Lung (tissue), 11 donors: ENCODE measurements at regions not wholly inside any gene's neighbourhood (a gene's known extent, or its start where the extent isn't known, plus 50 kb on each side); places are given as distances from the start of the nearest gene placed in this dataset.

Source experiments
- ATAC-seq: fragments of 200-7000 bp; cut with Tn5 transposase; one replicate; pipeline ENCODE4 v1.9.1; 2020; ENCODE audit warnings: moderate number of reproducible peaks; ENCODE audit not compliant: insufficient read depth, low FRiP score
- DNase-seq, 3 donors: peaks; one replicate each; pipeline ENCODE4 v3.0.0-alpha.2; 2013 to 2017
- H3K27ac ChIP-seq, 2 donors: one replicate each; pipeline ENCODE4 v1.5.1; 2013; ENCODE audit warnings: mild to moderate bottlenecking in 2 of 2, moderate library complexity in 2 of 2, control low read depth in 1 of 2, inconsistent platforms in 1 of 2, low read depth in 1 of 2, low read length in 1 of 2
- H3K27me3 ChIP-seq, 3 donors: one replicate each; pipeline ENCODE4 v1.5.1; 2013; ENCODE audit warnings: low read length in 2 of 3; ENCODE audit not compliant: control insufficient read depth in 3 of 3, insufficient read depth in 3 of 3
- H3K36me3 ChIP-seq, 4 donors: one replicate each; pipeline ENCODE4 v1.5.1; 2013; ENCODE audit warnings: low read length in 4 of 4, mild to moderate bottlenecking in 1 of 4, moderate library complexity in 1 of 4; ENCODE audit not compliant: control insufficient read depth in 4 of 4, insufficient read depth in 4 of 4
- H3K4me1 ChIP-seq, 5 donors: one replicate each; pipeline ENCODE4 v1.5.1; 2013; ENCODE audit warnings: low read length in 5 of 5, mild to moderate bottlenecking in 2 of 5, moderate library complexity in 1 of 5; ENCODE audit not compliant: control insufficient read depth in 5 of 5, insufficient read depth in 5 of 5
- H3K4me3 ChIP-seq: one replicate; pipeline ENCODE4 v1.5.1; 2013; ENCODE audit warnings: mild to moderate bottlenecking, control low read depth, moderate library complexity
- H3K9ac ChIP-seq, 2 donors: one replicate each; pipeline ENCODE4 v1.5.1; 2013; ENCODE audit warnings: low read length in 2 of 2, control low read depth in 1 of 2; ENCODE audit not compliant: insufficient read depth in 1 of 2
- H3K9me3 ChIP-seq, 4 donors: one replicate each; pipeline ENCODE4 v1.5.1; 2013; ENCODE audit warnings: low read length in 3 of 4, mild to moderate bottlenecking in 1 of 4, moderate library complexity in 1 of 4; ENCODE audit not compliant: control insufficient read depth in 4 of 4, insufficient read depth in 3 of 4
- WGBS, 2 donors: extraction: QIAGEN DNeasy Blood & Tissue Kit; methylation state at CpG; one replicate each; pipeline ENCODE4 v1.1.7; 2013; 5-methylcytosine and 5-hydroxymethylcytosine counted together
- TF ChIP-seq, protein P1 (sequence below): IDR thresholded peaks from 2 replicates; pipeline ENCODE4 v1.5.1; 2012; ENCODE audit warnings: mild to moderate bottlenecking; ENCODE audit errors: control extremely low read depth, extremely low read depth
- donor health status: control.
- donor health status: control.
- donor health status: Bipolar disorder and iron deficiency.
- donor health status: healthy.
- donor health status: DM: yes; HTN: yes; CAD: no.

DNA sequence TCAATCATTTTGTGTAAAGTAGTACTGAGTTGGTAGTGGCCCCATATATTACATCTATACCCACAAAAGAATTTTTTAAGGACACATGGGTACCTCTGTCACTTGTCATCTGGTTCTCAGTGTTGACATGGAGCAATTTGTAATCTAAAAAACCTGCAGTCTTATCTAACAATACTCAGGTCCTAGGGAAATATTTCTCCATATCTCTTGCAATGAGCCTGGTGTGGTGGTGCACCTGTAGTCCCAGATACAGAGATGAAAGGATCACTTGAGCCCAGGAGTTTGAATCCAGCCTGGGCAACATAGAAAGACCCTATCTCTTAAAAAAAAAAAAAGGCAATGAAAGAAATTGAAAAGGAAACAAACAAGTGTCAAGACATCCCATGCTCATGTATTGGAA lies 70.7 kb upstream of the ZNF30 start:
- no peak for DNase-seq
- H3K27ac ChIP-seq, result no peak overlapping the region
- H3K4me3 ChIP-seq, result no peak overlapping the region
- TF ChIP-seq, protein P1, sequence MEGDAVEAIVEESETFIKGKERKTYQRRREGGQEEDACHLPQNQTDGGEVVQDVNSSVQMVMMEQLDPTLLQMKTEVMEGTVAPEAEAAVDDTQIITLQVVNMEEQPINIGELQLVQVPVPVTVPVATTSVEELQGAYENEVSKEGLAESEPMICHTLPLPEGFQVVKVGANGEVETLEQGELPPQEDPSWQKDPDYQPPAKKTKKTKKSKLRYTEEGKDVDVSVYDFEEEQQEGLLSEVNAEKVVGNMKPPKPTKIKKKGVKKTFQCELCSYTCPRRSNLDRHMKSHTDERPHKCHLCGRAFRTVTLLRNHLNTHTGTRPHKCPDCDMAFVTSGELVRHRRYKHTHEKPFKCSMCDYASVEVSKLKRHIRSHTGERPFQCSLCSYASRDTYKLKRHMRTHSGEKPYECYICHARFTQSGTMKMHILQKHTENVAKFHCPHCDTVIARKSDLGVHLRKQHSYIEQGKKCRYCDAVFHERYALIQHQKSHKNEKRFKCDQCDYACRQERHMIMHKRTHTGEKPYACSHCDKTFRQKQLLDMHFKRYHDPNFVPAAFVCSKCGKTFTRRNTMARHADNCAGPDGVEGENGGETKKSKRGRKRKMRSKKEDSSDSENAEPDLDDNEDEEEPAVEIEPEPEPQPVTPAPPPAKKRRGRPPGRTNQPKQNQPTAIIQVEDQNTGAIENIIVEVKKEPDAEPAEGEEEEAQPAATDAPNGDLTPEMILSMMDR, result no peak
- no peak overlapping the region for H3K9ac ChIP-seq
- H3K4me1 ChIP-seq, result no peaks in the 10 kb centered on the region
- H3K36me3 ChIP-seq, result no peaks in the 10 kb centered on the region
- no peak for ATAC-seq
- peaks cover 0 to 3% (median 0%) of the 10 kb centered on the region in 4 donors for H3K9me3 ChIP-seq
- no peaks in the 10 kb centered on the region for H3K27me3 ChIP-seq

DNA sequence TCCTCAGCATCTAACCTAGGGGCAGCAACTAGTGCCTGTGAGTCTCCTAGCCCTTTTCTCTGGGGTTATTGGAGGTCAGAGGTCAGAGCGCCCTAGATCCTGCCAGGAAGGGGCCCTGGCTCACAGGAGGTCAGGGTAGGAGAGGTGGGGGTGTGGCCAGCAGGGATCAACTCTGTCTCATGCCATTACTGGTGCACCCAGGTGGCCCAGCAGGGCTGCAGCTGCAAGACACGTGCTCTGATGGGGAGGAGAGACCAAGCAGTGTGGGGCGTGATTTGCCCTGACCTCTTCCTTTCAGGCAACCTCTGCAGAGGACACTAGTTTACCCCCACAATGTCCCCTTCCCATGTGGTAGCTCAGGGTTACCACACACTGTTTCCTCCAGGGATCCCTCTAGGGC lies 73.3 kb upstream of the ZNF30 start:
- TF ChIP-seq, protein P1, result no peak
- Histone ChIP-seq H3K36me3 (no peaks in the 10 kb centered on the region), H3K9me3 (peaks cover 0 to 3% (median 0%) of the 10 kb centered on the region in 4 donors), H3K27ac (no peak overlapping the region), H3K27me3 (no peaks in the 10 kb centered on the region), H3K9ac (no peak overlapping the region), H3K4me3 (no peak overlapping the region), H3K4me1 (no peaks in the 10 kb centered on the region)
- 77 to 100% methylated on average over 3 of the region's 3 CpGs for WGBS, 2 donors
- ATAC-seq (no peak), DNase-seq (no peak)

DNA sequence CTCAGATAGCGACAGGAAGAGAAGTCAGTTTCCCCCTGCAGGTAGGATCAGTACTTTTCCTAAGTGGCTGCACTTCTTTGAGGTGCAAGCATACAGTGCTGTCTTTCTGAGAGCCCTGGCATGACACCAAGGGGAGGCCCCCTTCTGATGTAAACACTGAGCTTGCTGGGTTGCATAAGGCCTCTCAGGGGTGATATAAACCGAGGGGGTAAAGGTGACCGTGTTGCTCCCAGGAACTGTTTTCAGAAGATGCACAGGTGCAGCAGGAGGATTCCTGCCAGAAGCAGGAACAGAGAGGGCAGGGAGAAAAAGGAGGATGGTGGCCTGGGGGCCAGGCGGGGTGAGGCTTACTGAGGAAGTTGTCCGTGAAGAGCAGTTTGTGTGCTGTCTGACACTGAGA lies 74.0 kb upstream of the ZNF30 start:
- TF ChIP-seq, protein P1, result no peak
- Histone ChIP-seq H3K36me3 (no peaks in the 10 kb centered on the region), H3K4me1 (no peaks in the 10 kb centered on the region), H3K4me3 (no peak overlapping the region), H3K9ac (no peak overlapping the region), H3K27me3 (no peaks in the 10 kb centered on the region), H3K27ac (no peak overlapping the region), H3K9me3 (peaks cover 0 to 3% (median 0%) of the 10 kb centered on the region in 4 donors)
- no peak for DNase-seq
- 64 to 70% methylated on average over 5 of the region's 5 CpGs for WGBS, 2 donors
- ATAC-seq, result no peak

DNA sequence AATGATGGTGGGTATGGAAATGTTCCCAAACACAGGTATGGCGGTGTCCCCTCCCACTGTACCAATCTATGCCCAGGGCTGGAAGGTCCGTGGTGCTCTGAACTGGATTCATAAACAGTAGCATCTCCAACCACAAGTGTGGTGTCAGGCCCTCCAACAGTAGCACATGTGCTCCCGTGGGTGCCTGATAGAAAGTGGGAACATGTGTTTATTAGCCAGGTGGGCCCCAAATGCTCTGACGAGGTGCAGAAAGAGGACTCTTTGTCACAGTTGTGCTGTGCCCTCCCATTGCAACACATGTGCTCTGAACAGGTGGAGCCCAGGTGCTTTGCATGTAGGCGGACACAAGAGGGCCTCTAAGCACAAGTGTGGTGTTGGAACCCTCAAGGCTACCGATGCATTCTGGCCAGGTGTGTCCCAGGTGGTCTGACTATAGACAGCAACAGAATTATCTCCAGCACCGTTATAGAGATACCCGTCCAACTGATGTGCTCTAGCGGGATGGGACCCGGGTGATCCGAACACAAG lies 75.4 kb upstream of the ZNF30 start:
- no peaks in the 10 kb centered on the region for H3K4me1 ChIP-seq
- no peak for ATAC-seq
- DNase-seq, result no peak
- no peak overlapping the region for H3K27ac ChIP-seq
- no peaks in the 10 kb centered on the region for H3K36me3 ChIP-seq
- H3K27me3 ChIP-seq, result no peaks in the 10 kb centered on the region
- no peak overlapping the region for H3K4me3 ChIP-seq
- H3K9ac ChIP-seq, result no peak overlapping the region
- TF ChIP-seq, protein P1, result no peak
- peaks cover 0 to 3% (median 0%) of the 10 kb centered on the region in 4 donors for H3K9me3 ChIP-seq
- WGBS, 2 donors, result 85 to 91% methylated on average over 11 of the region's 11 CpGs
